ENCODE measurements at regions not wholly inside any gene's neighbourhood (a gene's known extent, or its start where the extent isn't known, plus 50 kb on each side); places are given as distances from the start of the nearest gene placed in this dataset.

DNA sequence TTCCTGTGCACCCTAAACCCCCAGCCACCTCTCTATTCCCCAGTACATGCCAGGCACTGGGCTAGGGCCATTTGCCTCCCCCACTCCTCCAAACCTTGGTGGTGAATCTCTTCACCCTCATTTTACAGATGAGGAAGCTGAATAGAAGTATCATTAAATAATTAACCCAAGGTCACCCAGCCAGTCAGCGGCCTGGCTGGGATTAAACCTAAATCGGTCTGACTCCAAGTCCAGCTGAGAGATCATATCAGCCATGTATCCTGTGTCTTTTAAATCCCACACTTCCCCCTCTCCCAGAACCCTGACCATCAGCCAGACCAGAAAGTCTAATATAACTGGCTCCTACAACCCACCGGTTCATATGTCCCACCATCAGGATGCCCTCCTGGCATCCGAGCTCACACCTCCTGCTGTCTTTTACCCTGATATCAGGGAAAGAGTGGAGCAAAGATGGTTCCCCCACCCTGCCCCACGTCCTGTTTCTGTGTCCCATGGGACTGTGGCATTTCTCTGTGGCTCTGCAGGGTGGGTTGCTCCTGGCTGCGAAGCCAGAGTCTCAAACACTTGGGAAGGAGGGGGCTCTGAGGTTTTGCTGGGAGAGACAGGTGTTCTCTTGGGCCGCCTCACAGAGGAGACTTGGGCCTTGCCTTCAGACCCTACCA lies 145.3 kb downstream of the VEGFA start:
- TF ChIP-seq, protein P1, sequence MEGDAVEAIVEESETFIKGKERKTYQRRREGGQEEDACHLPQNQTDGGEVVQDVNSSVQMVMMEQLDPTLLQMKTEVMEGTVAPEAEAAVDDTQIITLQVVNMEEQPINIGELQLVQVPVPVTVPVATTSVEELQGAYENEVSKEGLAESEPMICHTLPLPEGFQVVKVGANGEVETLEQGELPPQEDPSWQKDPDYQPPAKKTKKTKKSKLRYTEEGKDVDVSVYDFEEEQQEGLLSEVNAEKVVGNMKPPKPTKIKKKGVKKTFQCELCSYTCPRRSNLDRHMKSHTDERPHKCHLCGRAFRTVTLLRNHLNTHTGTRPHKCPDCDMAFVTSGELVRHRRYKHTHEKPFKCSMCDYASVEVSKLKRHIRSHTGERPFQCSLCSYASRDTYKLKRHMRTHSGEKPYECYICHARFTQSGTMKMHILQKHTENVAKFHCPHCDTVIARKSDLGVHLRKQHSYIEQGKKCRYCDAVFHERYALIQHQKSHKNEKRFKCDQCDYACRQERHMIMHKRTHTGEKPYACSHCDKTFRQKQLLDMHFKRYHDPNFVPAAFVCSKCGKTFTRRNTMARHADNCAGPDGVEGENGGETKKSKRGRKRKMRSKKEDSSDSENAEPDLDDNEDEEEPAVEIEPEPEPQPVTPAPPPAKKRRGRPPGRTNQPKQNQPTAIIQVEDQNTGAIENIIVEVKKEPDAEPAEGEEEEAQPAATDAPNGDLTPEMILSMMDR (IDR thresholded peaks at IDR 0.05), result no peak
- TF ChIP-seq POLR2A (IDR thresholded peaks at IDR 0.05), result no peak
- TF ChIP-seq POLR2AphosphoS5 (IDR thresholded peaks at IDR 0.05), result no peak
